Calu3 (cell line): ENCODE measurements at regions not wholly inside any gene's neighbourhood (a gene's known extent, or its start where the extent isn't known, plus 50 kb on each side); places are given as distances from the start of the nearest gene placed in this dataset.

ENCODE experiments used
- BruUV-seq: library from RNA; stranded (reverse); fragments of 400-500 nt; replicated peaks from 2 replicates; lab custom pipeline; 2021; lab: Mats Ljungman, UMichigan
- CTCF ChIA-PET: fragments of 300-600 bp; sonication (Branson Sonifier 250); formaldehyde crosslinking; loops from one replicate; lab custom pipeline; 2022; ENCODE audit warnings: antibody characterized with exemption; lab: Charles Lee
- DNase-seq: peaks from one replicate; pipeline ENCODE4 v3.0.0; 2022
- H3K27ac Mint-ChIP-seq: one replicate; pipeline ENCODE4 v1.8.0; 2022; ENCODE audit warnings: mixed read lengths; ENCODE audit not compliant: unreplicated experiment
- H3K27me3 Mint-ChIP-seq: one replicate; pipeline ENCODE4 v1.8.0; 2022; ENCODE audit warnings: mixed read lengths; ENCODE audit not compliant: unreplicated experiment
- H3K36me3 Mint-ChIP-seq: one replicate; pipeline ENCODE4 v1.8.0; 2022; ENCODE audit warnings: mild to moderate bottlenecking, moderate library complexity, mixed read lengths; ENCODE audit not compliant: insufficient read depth, unreplicated experiment
- H3K4me1 Mint-ChIP-seq: one replicate; pipeline ENCODE4 v1.8.0; 2022; ENCODE audit warnings: mild to moderate bottlenecking, low read depth, mixed read lengths; ENCODE audit not compliant: unreplicated experiment
- H3K4me3 Mint-ChIP-seq: one replicate; pipeline ENCODE4 v1.8.0; 2022; ENCODE audit warnings: mild to moderate bottlenecking, low read depth, moderate library complexity, mixed read lengths; ENCODE audit not compliant: unreplicated experiment
- H3K9me3 Mint-ChIP-seq: one replicate; pipeline ENCODE4 v1.8.0; 2022; ENCODE audit warnings: low read depth, mixed read lengths; ENCODE audit not compliant: unreplicated experiment
- intact Hi-C: fragments of 100-400 bp; cut with micrococcal nuclease; formaldehyde crosslinking; loops from one replicate; pipeline ENCODE4 v1.10.0; 2022; ENCODE audit not compliant: unreplicated experiment
- TF ChIP-seq, protein P1 (sequence below): fragments of 200-600 bp; IDR thresholded peaks from one replicate; pipeline ENCODE4 v1.8.0; 2022; ENCODE audit warnings: antibody characterized with exemption; ENCODE audit not compliant: unreplicated experiment

DNA sequence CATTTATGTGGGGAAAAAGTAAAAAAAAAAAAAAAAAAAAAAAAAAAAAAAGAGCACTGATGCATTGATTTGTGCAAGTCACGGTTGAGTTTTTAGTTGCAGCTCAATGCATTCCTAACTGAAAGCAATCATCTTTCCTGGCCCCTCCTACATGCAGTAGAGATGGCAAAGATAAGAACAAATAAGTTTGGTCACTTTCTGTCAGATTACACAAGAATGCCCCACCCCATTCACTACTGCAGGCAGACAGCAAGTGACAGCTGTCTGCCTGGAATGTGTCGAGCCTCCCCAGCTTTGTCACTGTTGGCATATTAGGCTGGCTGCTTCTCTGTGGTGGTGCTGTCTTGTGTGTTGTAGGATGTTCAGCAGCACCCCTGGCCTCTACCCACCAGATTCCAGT, 243.5 kb downstream of the FOXL1 start:
- H3K4me1 Mint-ChIP-seq: peaks cover 46% of the 10 kb centered on the region

DNA sequence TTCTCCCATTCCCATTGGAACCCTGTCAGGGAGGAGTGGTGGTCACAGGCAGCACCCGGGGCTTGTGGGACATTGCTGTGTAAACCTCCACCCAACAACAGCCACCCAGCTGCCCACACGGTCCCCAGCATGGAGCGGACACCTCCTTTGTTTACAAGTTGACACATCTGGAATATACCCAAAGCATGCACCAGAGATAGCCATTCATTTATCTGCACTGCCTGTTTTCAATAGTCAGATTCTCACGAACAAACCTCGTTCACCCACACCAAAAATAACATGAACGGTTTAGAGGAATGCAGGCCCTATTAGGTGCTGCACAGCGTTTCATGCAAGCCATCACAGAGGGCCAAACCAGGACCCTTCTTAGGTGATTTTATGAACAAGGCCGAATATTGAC, 244.8 kb downstream of the FOXL1 start:
- Mint-ChIP-seq H3K36me3 (no peaks in the 10 kb centered on the region), H3K9me3 (no peaks in the 10 kb centered on the region), H3K27me3 (peaks cover 38% of the 10 kb centered on the region), H3K4me1 (peaks cover 46% of the 10 kb centered on the region), H3K4me3 (no peak overlapping the region), H3K27ac (no peak overlapping the region)
- CTCF ChIA-PET: no interaction called here
- TF ChIP-seq, protein P1, sequence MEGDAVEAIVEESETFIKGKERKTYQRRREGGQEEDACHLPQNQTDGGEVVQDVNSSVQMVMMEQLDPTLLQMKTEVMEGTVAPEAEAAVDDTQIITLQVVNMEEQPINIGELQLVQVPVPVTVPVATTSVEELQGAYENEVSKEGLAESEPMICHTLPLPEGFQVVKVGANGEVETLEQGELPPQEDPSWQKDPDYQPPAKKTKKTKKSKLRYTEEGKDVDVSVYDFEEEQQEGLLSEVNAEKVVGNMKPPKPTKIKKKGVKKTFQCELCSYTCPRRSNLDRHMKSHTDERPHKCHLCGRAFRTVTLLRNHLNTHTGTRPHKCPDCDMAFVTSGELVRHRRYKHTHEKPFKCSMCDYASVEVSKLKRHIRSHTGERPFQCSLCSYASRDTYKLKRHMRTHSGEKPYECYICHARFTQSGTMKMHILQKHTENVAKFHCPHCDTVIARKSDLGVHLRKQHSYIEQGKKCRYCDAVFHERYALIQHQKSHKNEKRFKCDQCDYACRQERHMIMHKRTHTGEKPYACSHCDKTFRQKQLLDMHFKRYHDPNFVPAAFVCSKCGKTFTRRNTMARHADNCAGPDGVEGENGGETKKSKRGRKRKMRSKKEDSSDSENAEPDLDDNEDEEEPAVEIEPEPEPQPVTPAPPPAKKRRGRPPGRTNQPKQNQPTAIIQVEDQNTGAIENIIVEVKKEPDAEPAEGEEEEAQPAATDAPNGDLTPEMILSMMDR: no peak
- intact Hi-C loops: no loop called here
- BruUV-seq: no TSS peak
- no peak for DNase-seq

More for the DNA sequence above, 243.5 kb downstream of the FOXL1 start:
- Mint-ChIP-seq H3K36me3 (no peaks in the 10 kb centered on the region), H3K4me3 (no peak overlapping the region), H3K9me3 (no peaks in the 10 kb centered on the region), H3K27ac (no peak overlapping the region), H3K27me3 (peaks cover 27% of the 10 kb centered on the region)
- no peak for DNase-seq
- CTCF ChIA-PET: interaction anchor here (1.0 kb wide), 1 partner anchor 104 kb away, joined by 4 read pairs; no protein-coding TSS in a partner anchor
- TF ChIP-seq, protein P1: no peak
- intact Hi-C loops: no loop called here
- no TSS peak for BruUV-seq

DNA sequence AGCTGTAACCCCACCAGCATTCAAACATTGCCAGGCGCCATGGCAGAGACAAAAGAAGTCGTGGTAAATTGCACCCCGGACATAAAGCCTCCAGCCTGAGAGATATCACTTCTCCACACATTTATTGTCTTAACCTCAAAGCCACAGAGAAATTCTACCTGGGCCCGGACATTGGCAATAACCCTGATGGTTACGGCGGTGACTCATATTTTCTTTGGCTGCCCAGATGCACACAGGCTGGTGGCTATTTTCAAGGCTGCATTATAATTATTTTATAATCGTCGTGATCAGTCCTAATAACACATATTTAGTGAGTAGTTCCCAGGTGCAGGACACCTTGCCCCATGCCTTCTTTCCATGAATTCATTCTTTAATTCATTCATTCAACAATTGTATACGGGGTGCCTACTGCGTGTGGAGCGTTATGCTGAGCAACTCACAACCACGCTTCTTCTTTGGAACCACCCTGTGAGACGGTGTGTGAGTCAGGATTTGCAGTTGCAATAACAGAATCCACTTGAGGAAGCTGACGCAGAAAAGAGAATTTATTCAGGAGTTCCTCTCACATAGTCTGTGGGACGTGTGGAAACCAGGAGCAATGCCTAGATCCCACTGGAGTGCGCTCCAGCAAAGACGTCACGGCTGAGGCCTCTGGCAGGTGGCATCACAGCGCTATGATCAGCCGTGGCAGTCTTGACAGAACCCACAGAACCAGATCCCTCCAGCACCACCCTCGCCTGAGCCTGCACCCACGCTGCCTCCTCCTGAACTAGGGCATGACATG, 245.7 kb downstream of the FOXL1 start:
- no peaks in the 10 kb centered on the region for H3K9me3 Mint-ChIP-seq
- H3K27me3 Mint-ChIP-seq: peaks cover 41% of the 10 kb centered on the region
- no TSS peak for BruUV-seq
- TF ChIP-seq, protein P1: no peak
- H3K4me1 Mint-ChIP-seq: peaks cover 41% of the 10 kb centered on the region
- H3K4me3 Mint-ChIP-seq: no peak overlapping the region
- CTCF ChIA-PET: interaction anchor here (0.5 kb wide), 1 partner anchor 180 kb away, joined by 3 read pairs; no protein-coding TSS in a partner anchor
- intact Hi-C loops: no loop called here
- peak overlapping the region; percentile 39 for H3K27ac Mint-ChIP-seq
- DNase-seq: peak; percentile 37
- H3K36me3 Mint-ChIP-seq: no peaks in the 10 kb centered on the region

DNA sequence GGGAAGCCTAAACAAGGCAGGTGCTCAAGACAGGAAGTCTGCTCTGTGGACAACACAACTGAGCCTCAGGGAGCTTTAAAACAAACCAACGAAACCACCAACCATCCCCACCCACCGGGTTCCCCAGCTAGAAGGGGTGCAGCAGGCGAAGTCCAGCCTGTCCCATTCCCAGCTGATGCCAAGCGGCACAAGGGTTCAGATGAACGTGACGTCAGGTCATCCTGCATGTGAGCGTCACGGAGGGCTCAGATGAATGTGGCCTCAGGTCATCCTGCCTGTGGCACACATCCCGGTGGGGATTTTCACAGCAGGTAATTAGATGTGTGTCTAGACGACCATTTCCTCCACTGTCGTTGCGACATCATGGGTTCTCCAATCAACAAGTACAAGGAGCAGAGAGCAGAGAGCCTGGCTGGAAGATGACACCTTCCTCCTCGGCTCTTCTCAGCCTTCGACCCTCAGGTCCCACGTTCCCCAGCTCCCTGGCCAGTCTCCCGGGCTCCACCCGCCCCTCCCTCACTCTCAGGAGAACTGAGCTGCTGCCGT, 246.5 kb downstream of the FOXL1 start:
- TF ChIP-seq, protein P1: no peak
- H3K4me1 Mint-ChIP-seq: peaks cover 37% of the 10 kb centered on the region

More for the DNA sequence above, 246.5 kb downstream of the FOXL1 start:
- Mint-ChIP-seq H3K9me3 (no peaks in the 10 kb centered on the region), H3K4me3 (peak overlapping the region; percentile 22), H3K27me3 (peaks cover 48% of the 10 kb centered on the region), H3K27ac (peak overlapping the region; percentile 39), H3K36me3 (no peaks in the 10 kb centered on the region)
- intact Hi-C loops: no loop called here
- BruUV-seq: no TSS peak
- peak; percentile 44 for DNase-seq
- CTCF ChIA-PET: interaction anchor here (0.5 kb wide), 1 partner anchor 181 kb away, joined by 3 read pairs; no protein-coding TSS in a partner anchor
